ENCODE measurements at regions not wholly inside any gene's neighbourhood (a gene's known extent, or its start where the extent isn't known, plus 50 kb on each side); places are given as distances from the start of the nearest gene placed in this dataset.

GRCh38 chr4:128384765-128385598 lies 97.4 kb upstream of the PGRMC2 start:
- TF ChIP-seq EZH2 (IDR thresholded peaks at IDR 0.05; ENCODE audit: insufficient read depth, poor library complexity, severe bottlenecking): no peak
- no peak for TF ChIP-seq EZH2phosphoT487 (IDR thresholded peaks at IDR 0.05; ENCODE audit: insufficient read depth, low read depth)

All from GM23248 (cell line).